ENCODE measurements at regions not wholly inside any gene's neighbourhood (a gene's known extent, or its start where the extent isn't known, plus 50 kb on each side); places are given as distances from the start of the nearest gene placed in this dataset.

DNA sequence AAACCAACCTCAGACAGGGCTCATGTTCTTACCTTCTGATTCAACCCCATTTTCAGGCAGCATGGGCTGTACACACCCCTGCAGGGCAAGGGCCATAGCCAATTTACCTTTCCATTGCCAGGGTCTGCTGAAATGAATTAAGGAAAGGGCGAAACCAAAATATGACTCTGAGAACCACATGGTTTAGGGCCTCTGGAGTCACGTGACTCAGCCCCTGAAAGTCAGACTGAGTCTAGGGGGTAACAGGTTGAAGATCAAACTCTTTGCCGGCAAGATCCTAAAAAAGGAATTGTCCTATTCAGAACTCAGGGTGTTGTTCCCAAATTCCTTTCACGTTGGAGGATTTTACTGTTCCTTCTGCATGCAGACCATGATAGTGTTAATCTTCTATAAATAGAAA is 118.9 kb downstream of the RAB11FIP2 start:
- no peak for DNase-seq (ENCODE audit: low spot score)

DNA sequence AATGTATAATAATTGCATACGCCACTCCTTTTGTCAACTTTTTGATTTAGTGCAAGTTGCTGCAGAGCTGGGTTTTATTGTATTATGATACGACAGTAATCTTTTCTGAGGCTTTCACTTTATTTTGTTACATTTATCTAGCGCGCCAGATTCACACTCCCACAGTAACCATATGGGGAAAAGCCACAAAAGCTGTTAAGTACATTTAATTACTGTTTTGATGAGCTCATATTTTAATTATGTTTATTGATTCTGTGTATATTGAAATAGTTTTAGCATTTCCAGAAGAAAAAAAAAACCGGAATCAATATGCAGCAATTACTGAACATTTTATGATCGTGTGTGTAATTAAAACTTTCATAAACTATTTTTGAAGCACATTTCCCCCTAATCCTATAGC is 118.5 kb downstream of the RAB11FIP2 start:
- DNase-seq (ENCODE audit: low spot score), result no peak

DNA sequence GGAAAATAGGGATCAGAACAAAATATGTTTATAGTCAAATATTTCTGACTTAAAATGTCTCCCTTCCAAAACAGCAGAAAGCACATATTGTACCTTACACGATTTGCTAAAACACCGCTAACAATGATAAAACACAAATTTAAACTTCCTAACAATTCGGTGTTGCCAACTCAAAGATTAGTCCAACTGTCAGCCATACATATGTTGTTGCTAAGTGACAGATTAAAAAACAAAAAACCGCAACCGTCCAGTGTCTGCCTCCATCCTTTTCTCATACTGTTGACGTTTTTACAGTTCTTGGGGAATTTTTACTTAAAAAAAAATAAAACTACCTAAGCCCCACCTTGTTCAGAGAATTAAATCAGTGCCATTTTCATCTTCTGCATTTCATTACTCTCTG is 118.0 kb downstream of the RAB11FIP2 start:
- DNase-seq (ENCODE audit: low spot score), result no peak

- no peak for DNase-seq (ENCODE audit: low spot score)
Observed at GRCh38 chr10:117929327-117930067, 117.2 kb downstream of the RAB11FIP2 start.

GRCh38 chr10:117931078-117931477 is 115.7 kb downstream of the RAB11FIP2 start:
- no peak for DNase-seq (ENCODE audit: low spot score)

GRCh38 chr10:117933036-117933435 is 113.7 kb downstream of the RAB11FIP2 start:
- DNase-seq (ENCODE audit: low spot score), result no peak

DNA sequence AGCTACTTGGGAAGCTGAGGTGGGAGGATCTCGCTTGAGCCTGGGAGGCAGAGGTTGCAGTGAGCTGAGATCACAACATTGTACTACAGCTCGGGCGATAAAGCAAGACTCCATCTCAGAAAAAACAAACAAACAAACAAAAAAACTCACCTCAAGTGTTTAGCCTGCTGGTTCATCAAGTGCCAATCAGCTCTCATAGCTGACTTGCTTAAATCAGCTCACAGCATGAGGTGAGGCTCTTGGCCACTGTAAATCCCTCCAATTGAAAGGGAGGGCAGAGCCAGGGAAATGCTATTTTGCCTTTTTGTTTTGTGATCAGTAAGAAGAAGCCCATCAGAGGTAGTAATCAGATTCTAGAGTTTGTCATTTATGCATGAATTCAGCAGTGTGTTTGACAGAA is 112.3 kb downstream of the RAB11FIP2 start:
- DNase-seq (ENCODE audit: low spot score), result no peak

GRCh38 chr10:117936141-117936540 is 110.6 kb downstream of the RAB11FIP2 start:
- DNase-seq (ENCODE audit: low spot score), result no peak

GRCh38 chr10:117936566-117936965 is 110.2 kb downstream of the RAB11FIP2 start:
- DNase-seq (ENCODE audit: low spot score), result no peak

DNA sequence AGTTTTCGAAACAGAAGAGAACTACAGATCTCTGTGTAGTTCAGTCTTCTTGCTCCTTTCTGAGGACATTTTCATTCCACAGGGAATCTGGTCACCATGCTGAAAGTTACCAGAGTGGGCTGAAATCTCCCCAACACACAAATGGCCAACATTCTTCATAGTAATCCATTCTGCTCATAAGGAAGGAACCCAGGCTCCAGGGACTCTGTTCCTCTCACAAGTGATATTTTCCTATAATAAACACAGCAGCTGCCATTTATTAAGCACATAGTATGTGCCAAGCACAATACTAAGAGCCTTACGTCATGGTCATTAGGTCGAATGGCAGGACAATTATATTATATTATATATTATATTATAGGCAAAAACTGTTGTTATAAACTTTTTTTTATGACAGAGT is 109.8 kb downstream of the RAB11FIP2 start:
- DNase-seq (ENCODE audit: low spot score), result no peak

DNA sequence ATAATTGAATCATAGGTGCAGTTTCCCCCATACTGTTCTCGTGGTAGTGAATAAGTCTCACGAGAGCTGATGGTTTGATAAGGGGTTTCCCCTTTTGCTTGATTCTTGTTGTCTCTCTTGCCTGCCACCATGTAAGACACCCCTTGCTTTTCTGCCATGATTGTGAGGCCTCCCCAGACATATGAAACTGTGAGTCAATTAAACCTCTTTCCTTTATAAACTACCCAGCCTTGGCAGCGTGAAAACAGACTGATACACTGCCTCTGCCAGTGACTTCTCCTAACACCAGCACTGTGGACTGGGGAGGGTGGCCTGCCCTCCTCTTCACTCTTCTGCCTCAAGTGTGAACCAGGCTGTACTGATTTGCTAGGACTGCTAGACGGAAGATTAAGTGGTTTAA is 108.6 kb downstream of the RAB11FIP2 start:
- no peak for DNase-seq (ENCODE audit: low spot score)

- DNase-seq (ENCODE audit: low spot score), result no peak
Observed at GRCh38 chr10:117942226-117942625, 104.5 kb downstream of the RAB11FIP2 start.

DNA sequence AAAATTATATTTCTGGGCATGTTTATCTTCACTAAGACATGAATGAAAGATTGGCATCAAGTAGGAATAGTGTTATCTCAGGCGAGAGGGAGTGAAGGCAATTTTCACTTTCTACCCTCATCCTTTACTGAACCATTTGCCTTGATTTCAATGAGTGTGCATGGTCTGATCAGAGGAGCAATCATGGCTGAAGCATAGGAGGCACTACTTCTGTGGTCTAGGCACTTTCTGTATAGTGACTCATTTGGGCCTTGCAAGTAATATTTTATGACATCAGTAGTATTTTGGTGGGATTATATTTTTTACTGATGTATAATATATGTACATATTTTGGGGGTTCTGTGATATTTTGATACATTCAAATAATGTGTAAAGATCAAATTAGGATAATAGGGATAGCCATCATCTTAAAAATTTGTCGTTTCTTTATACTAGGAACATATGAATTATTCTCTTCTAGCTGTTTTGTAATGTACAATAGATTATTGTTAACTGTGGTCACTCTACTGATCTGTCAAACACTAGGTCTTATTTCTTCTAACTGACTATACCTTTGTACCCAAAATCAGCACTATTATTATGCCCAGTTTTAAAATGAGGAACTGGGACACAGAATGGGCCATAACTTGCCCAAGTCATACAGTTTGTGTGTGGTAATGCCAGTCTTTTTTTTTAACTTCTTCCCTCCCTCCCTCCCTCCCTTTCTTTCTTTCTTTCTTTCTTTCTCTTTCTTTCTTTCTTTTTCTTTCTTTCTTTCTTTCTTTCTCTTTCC is 101.9 kb downstream of the RAB11FIP2 start:
- no peak for DNase-seq (ENCODE audit: low spot score)

GRCh38 chr10:117945651-117946050 is 101.1 kb downstream of the RAB11FIP2 start:
- no peak for DNase-seq (ENCODE audit: low spot score)

DNA sequence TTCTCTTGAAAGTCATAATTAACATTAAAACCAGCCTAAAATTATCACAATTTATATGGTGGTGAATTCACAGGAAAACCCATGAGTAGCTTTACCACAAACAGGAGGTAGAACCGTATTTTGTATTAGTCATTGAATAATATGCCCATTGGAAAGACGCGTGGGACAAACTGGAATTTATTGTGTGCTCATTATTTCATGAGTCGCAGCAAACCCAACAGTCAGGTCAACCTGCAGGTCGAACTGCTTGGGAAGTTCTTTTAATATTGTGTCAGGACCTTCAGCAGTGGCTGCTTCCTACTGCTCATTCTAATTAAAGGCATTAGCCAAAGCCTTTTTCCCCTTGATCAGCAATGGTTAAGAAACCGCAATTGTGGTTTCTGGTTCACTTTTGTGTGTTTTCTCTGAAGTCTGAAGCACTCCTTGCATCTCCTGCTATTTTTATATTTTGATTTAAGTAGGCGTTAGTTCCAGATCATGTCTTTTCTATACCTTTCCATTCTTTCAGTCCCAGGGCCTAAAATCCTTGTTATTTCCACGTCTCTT is 100.1 kb downstream of the RAB11FIP2 start:
- no peak for DNase-seq (ENCODE audit: low spot score)

DNA sequence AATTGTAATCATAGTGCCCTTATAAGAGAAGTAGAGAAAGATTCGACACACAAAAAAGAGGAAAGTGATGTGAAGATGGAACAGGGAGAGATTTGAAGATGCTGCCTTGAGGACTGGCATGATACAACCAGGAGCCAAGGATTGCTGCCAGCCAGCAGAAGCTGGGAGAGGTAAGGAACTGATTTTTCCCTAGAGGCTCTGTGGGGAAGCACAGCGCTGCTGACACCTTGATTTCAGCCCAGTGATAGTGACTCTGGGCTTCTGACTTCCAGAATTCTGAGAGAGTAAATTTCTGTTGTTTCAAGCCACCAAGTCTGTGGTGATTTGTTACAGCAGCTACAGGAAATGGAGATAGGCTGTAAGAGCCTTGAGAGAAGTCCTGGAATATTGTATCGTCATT is 98.2 kb downstream of the RAB11FIP2 start:
- no peak for DNase-seq (ENCODE audit: low spot score)

- DNase-seq (ENCODE audit: low spot score), result no peak
Observed at GRCh38 chr10:117950408-117950807, 96.3 kb downstream of the RAB11FIP2 start.

All from CD4-positive, alpha-beta T cell treated with Interleukin-6 at 100 ng/mL for 8 hours (primary cell).